ENCODE measurements at regions not wholly inside any gene's neighbourhood (a gene's known extent, or its start where the extent isn't known, plus 50 kb on each side); places are given as distances from the start of the nearest gene placed in this dataset.

GRCh38 chr2:107430006-107430405 is 396.7 kb upstream of the RGPD4 start:
- TF ChIP-seq CTCF (IDR thresholded peaks at IDR 0.05), result no peak
- TF ChIP-seq KAT7 (CRISPR knock-in tag; IDR thresholded peaks at IDR 0.05; ENCODE audit: borderline replicate concordance), result no peak
- TF ChIP-seq, protein P1, sequence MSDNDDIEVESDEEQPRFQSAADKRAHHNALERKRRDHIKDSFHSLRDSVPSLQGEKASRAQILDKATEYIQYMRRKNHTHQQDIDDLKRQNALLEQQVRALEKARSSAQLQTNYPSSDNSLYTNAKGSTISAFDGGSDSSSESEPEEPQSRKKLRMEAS (CRISPR knock-in tag; IDR thresholded peaks at IDR 0.05), result no peak
- no peak for TF ChIP-seq ESRRA (CRISPR knock-in tag; IDR thresholded peaks at IDR 0.05; ENCODE audit: borderline replicate concordance)
- TF ChIP-seq SMAD3 (CRISPR knock-in tag; IDR thresholded peaks at IDR 0.05; ENCODE audit: borderline replicate concordance), result no peak
- no peak for TF ChIP-seq NR2C2 (CRISPR knock-in tag; IDR thresholded peaks at IDR 0.05)
- no peak for TF ChIP-seq NFATC4 (CRISPR knock-in tag; IDR thresholded peaks at IDR 0.05)
- TF ChIP-seq E2F4 (CRISPR knock-in tag; IDR thresholded peaks at IDR 0.05; ENCODE audit: borderline replicate concordance, low read depth), result no peak
- TF ChIP-seq ZNF138 (CRISPR knock-in tag; conservative IDR thresholded peaks at IDR 0.05), result no peak
- TF ChIP-seq, protein P2, sequence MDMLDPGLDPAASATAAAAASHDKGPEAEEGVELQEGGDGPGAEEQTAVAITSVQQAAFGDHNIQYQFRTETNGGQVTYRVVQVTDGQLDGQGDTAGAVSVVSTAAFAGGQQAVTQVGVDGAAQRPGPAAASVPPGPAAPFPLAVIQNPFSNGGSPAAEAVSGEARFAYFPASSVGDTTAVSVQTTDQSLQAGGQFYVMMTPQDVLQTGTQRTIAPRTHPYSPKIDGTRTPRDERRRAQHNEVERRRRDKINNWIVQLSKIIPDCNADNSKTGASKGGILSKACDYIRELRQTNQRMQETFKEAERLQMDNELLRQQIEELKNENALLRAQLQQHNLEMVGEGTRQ (CRISPR knock-in tag; IDR thresholded peaks at IDR 0.05), result no peak
